ENCODE measurements at regions not wholly inside any gene's neighbourhood (a gene's known extent, or its start where the extent isn't known, plus 50 kb on each side); places are given as distances from the start of the nearest gene placed in this dataset.

GRCh38 chr12:87348071-87348470, 681.1 kb downstream of the C12orf50 start:
- Histone ChIP-seq H3K27me3 (ENCODE audit: control insufficient read depth, extremely low read depth, insufficient read depth, low read length) (no peaks in the 10 kb centered on the region), H3K4me2 (ENCODE audit: control insufficient read depth, extremely low read depth, insufficient read depth, low read depth, low read length) (no peak overlapping the region), H3K36me3 (ENCODE audit: control insufficient read depth in 2 of 2, extremely low read depth in 1 of 2, insufficient read depth in 2 of 2, low read length in 2 of 2) (no peaks in the 10 kb centered on the region), H3K79me2 (ENCODE audit: control insufficient read depth, insufficient read depth, low read length) (no peaks in the 10 kb centered on the region), H3K9me1 (ENCODE audit: control insufficient read depth, extremely low read depth, insufficient read depth, low read length) (no peaks in the 10 kb centered on the region), H3K4me1 (ENCODE audit: control insufficient read depth, extremely low read depth, insufficient read depth, low read length) (no peaks in the 10 kb centered on the region), H2AFZ (ENCODE audit: control insufficient read depth, low read length) (no peak overlapping the region), H3K4me3 (ENCODE audit: control insufficient read depth in 2 of 3, extremely low read depth in 1 of 3, insufficient read depth in 2 of 3, low read depth in 1 of 3, low read length in 3 of 3) (no peak overlapping the region), H3K9ac (ENCODE audit: control insufficient read depth, extremely low read depth, insufficient read depth, low read length) (no peak overlapping the region), H4K20me1 (ENCODE audit: control insufficient read depth, extremely low read depth, insufficient read depth, low read length) (no peaks in the 10 kb centered on the region), H3K27ac (ENCODE audit: control insufficient read depth, insufficient read depth, low read length) (no peak overlapping the region), H3K9me3 (ENCODE audit: control insufficient read depth, low read depth, low read length) (no peaks in the 10 kb centered on the region)
- TF ChIP-seq EZH2 (IDR thresholded peaks at IDR 0.05; ENCODE audit: low read length) (no peak), CTCF (optimal IDR thresholded peaks at IDR 0.05 in 1 of 3, IDR thresholded peaks at IDR 0.05 in 1 of 3, conservative IDR thresholded peaks at IDR 0.05 in 1 of 3; ENCODE audit: extremely low read depth in 1 of 3, insufficient read depth in 2 of 3, low read length in 3 of 3) (no peak)
- dilution Hi-C loops (cut with MboI; ENCODE audit: extremely low pct_ligation_motif_present, low sequenced_read_pairs) = no loop called here
- FAIRE-seq = no peak
- DNase-seq (ENCODE audit: low read depth, low spot score) = no peak

- Histone ChIP-seq H4K20me1 (ENCODE audit: control insufficient read depth, extremely low read depth, insufficient read depth, low read length) (no peaks in the 10 kb centered on the region), H3K4me1 (ENCODE audit: control insufficient read depth, extremely low read depth, insufficient read depth, low read length) (no peaks in the 10 kb centered on the region), H3K9me3 (ENCODE audit: control insufficient read depth, low read depth, low read length) (no peaks in the 10 kb centered on the region), H3K79me2 (ENCODE audit: control insufficient read depth, insufficient read depth, low read length) (no peaks in the 10 kb centered on the region), H3K27ac (ENCODE audit: control insufficient read depth, insufficient read depth, low read length) (no peak overlapping the region), H3K9me1 (ENCODE audit: control insufficient read depth, extremely low read depth, insufficient read depth, low read length) (no peaks in the 10 kb centered on the region), H2AFZ (ENCODE audit: control insufficient read depth, low read length) (no peak overlapping the region), H3K36me3 (ENCODE audit: control insufficient read depth in 2 of 2, extremely low read depth in 1 of 2, insufficient read depth in 2 of 2, low read length in 2 of 2) (no peaks in the 10 kb centered on the region), H3K9ac (ENCODE audit: control insufficient read depth, extremely low read depth, insufficient read depth, low read length) (no peak overlapping the region), H3K4me3 (ENCODE audit: control insufficient read depth in 2 of 3, extremely low read depth in 1 of 3, insufficient read depth in 2 of 3, low read depth in 1 of 3, low read length in 3 of 3) (no peak overlapping the region), H3K4me2 (ENCODE audit: control insufficient read depth, extremely low read depth, insufficient read depth, low read depth, low read length) (no peak overlapping the region), H3K27me3 (ENCODE audit: control insufficient read depth, extremely low read depth, insufficient read depth, low read length) (no peaks in the 10 kb centered on the region)
- no peak for DNase-seq (ENCODE audit: low read depth, low spot score)
- FAIRE-seq = no peak
- peak in 1 of 3 experiments; percentile 14 for TF ChIP-seq CTCF (optimal IDR thresholded peaks at IDR 0.05 in 1 of 3, IDR thresholded peaks at IDR 0.05 in 1 of 3, conservative IDR thresholded peaks at IDR 0.05 in 1 of 3; ENCODE audit: extremely low read depth in 1 of 3, insufficient read depth in 2 of 3, low read length in 3 of 3)
- no peak for TF ChIP-seq EZH2 (IDR thresholded peaks at IDR 0.05; ENCODE audit: low read length)
- dilution Hi-C loops (cut with MboI; ENCODE audit: extremely low pct_ligation_motif_present, low sequenced_read_pairs) = no loop called here
Measured at GRCh38 chr12:87344699-87345098, 684.5 kb downstream of the C12orf50 start.

Data from keratinocyte (primary cell).